ENCODE measurements at regions not wholly inside any gene's neighbourhood (a gene's known extent, or its start where the extent isn't known, plus 50 kb on each side); places are given as distances from the start of the nearest gene placed in this dataset.

- DNase-seq (ENCODE audit: low read depth, low spot score) (no peak), ATAC-seq (no peak)
- Histone ChIP-seq H3K36me3 (ENCODE audit: control insufficient read depth, insufficient read depth, low read length) (no peaks in the 10 kb centered on the region), H3K9me3 (ENCODE audit: control insufficient read depth, insufficient read depth, low read depth, low read length) (no peaks in the 10 kb centered on the region), H3K4me3 (ENCODE audit: low read depth in 2 of 2, low read length in 2 of 2) (no peak overlapping the region), H3K27me3 (ENCODE audit: control insufficient read depth, insufficient read depth, low read length) (no peaks in the 10 kb centered on the region), H3K27ac (ENCODE audit: low read length) (no peak overlapping the region), H3K4me1 (ENCODE audit: control insufficient read depth, insufficient read depth, low read length) (no peaks in the 10 kb centered on the region)
- POLR2A ChIA-PET: no interaction called here
- CTCF ChIA-PET: no interaction called here
- in situ Hi-C loops (cut with HindIII; ENCODE audit: low pct_unique_long_range_greater_than_20kb, low sequenced_read_pairs): no loop called here
- intact Hi-C loops (cut with micrococcal nuclease; ENCODE audit: unreplicated experiment): no loop called here
- BruUV-seq (replicated peaks): no TSS peak
- TF ChIP-seq SIN3A (IDR thresholded peaks at IDR 0.05; ENCODE audit: borderline replicate concordance, insufficient read depth, low read depth, low read length) (no peak), TCF7L2 (IDR thresholded peaks at IDR 0.05; ENCODE audit: low read depth, low read length) (no peak), POLR2AphosphoS5 (IDR thresholded peaks at IDR 0.05; ENCODE audit: low read depth, low read length) (no peak)
- TF ChIP-seq, protein P1, sequence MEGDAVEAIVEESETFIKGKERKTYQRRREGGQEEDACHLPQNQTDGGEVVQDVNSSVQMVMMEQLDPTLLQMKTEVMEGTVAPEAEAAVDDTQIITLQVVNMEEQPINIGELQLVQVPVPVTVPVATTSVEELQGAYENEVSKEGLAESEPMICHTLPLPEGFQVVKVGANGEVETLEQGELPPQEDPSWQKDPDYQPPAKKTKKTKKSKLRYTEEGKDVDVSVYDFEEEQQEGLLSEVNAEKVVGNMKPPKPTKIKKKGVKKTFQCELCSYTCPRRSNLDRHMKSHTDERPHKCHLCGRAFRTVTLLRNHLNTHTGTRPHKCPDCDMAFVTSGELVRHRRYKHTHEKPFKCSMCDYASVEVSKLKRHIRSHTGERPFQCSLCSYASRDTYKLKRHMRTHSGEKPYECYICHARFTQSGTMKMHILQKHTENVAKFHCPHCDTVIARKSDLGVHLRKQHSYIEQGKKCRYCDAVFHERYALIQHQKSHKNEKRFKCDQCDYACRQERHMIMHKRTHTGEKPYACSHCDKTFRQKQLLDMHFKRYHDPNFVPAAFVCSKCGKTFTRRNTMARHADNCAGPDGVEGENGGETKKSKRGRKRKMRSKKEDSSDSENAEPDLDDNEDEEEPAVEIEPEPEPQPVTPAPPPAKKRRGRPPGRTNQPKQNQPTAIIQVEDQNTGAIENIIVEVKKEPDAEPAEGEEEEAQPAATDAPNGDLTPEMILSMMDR (IDR thresholded peaks at IDR 0.05): no peak
- TF ChIP-seq, protein P2, sequence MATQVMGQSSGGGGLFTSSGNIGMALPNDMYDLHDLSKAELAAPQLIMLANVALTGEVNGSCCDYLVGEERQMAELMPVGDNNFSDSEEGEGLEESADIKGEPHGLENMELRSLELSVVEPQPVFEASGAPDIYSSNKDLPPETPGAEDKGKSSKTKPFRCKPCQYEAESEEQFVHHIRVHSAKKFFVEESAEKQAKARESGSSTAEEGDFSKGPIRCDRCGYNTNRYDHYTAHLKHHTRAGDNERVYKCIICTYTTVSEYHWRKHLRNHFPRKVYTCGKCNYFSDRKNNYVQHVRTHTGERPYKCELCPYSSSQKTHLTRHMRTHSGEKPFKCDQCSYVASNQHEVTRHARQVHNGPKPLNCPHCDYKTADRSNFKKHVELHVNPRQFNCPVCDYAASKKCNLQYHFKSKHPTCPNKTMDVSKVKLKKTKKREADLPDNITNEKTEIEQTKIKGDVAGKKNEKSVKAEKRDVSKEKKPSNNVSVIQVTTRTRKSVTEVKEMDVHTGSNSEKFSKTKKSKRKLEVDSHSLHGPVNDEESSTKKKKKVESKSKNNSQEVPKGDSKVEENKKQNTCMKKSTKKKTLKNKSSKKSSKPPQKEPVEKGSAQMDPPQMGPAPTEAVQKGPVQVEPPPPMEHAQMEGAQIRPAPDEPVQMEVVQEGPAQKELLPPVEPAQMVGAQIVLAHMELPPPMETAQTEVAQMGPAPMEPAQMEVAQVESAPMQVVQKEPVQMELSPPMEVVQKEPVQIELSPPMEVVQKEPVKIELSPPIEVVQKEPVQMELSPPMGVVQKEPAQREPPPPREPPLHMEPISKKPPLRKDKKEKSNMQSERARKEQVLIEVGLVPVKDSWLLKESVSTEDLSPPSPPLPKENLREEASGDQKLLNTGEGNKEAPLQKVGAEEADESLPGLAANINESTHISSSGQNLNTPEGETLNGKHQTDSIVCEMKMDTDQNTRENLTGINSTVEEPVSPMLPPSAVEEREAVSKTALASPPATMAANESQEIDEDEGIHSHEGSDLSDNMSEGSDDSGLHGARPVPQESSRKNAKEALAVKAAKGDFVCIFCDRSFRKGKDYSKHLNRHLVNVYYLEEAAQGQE (IDR thresholded peaks at IDR 0.05; ENCODE audit: insufficient read depth in 1 of 2, low read depth in 2 of 2, low read length in 1 of 2): no peak
These were observed 81.0 kb upstream of the RBMS1 start for GRCh38 chr2:160574468-160575140.

DNA sequence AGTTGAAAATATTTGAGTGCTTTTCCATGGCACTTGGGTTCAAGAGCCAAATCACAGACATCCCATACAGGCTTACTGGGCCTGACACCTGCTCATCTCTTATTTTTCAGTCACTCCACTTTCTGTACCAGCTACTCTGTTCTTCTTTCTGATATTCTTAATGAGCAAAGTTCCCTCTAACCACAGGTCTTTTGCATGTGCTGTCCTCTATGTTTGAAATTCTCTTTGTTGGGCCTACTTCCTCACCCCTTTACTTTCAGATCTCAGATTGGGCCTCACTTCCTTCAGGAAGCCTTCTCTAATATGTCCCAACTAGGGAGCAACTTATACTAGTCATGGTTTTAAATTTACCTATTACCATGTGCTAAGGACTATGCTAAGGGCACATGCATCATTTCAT is 81.8 kb upstream of the RBMS1 start:
- intact Hi-C loops (cut with micrococcal nuclease; ENCODE audit: unreplicated experiment): no loop called here
- BruUV-seq (replicated peaks): no TSS peak
- Histone ChIP-seq H3K9me3 (ENCODE audit: control insufficient read depth, insufficient read depth, low read depth, low read length) (no peaks in the 10 kb centered on the region), H3K4me1 (ENCODE audit: control insufficient read depth, insufficient read depth, low read length) (no peaks in the 10 kb centered on the region), H3K27me3 (ENCODE audit: control insufficient read depth, insufficient read depth, low read length) (no peaks in the 10 kb centered on the region), H3K36me3 (ENCODE audit: control insufficient read depth, insufficient read depth, low read length) (no peaks in the 10 kb centered on the region), H3K4me3 (ENCODE audit: low read depth in 2 of 2, low read length in 2 of 2) (no peak overlapping the region), H3K27ac (ENCODE audit: low read length) (no peak overlapping the region)
- POLR2A ChIA-PET: no interaction called here
- ATAC-seq: no peak
- CTCF ChIA-PET: no interaction called here
- no peak for DNase-seq (ENCODE audit: low read depth, low spot score)
- in situ Hi-C loops (cut with HindIII; ENCODE audit: low pct_unique_long_range_greater_than_20kb, low sequenced_read_pairs): no loop called here
- TF ChIP-seq SIN3A (IDR thresholded peaks at IDR 0.05; ENCODE audit: borderline replicate concordance, insufficient read depth, low read depth, low read length): no peak
- TF ChIP-seq TCF7L2 (IDR thresholded peaks at IDR 0.05; ENCODE audit: low read depth, low read length): no peak
- TF ChIP-seq, protein P2 (IDR thresholded peaks at IDR 0.05; ENCODE audit: insufficient read depth in 1 of 2, low read depth in 2 of 2, low read length in 1 of 2): no peak
- TF ChIP-seq POLR2AphosphoS5 (IDR thresholded peaks at IDR 0.05; ENCODE audit: low read depth, low read length): no peak
- TF ChIP-seq, protein P1 (IDR thresholded peaks at IDR 0.05): no peak

Data from Panc1 (cell line).